HFF-Myc (cell line): ENCODE measurements at regions not wholly inside any gene's neighbourhood (a gene's known extent, or its start where the extent isn't known, plus 50 kb on each side); places are given as distances from the start of the nearest gene placed in this dataset.
A peak's percentile ranks its signal among the peaks of the same experiment; 100 is the strongest.

ENCODE experiments used
- DNase-seq: peaks from one replicate; pipeline ENCODE4 v3.0.0-alpha.2; 2011; ENCODE audit warnings: low read depth; ENCODE audit errors: extremely low read depth
- H3K4me3 ChIP-seq: replicated peaks from 2 replicates; pipeline ENCODE4 v1.5.1; 2011; ENCODE audit warnings: low read depth, mild to moderate bottlenecking, control low read depth, low read length
- TF ChIP-seq, protein P1 (sequence below): IDR thresholded peaks from 2 replicates; pipeline ENCODE4 v1.5.1; 2012; ENCODE audit warnings: mild to moderate bottlenecking, low read depth, low read length, control low read depth; ENCODE audit errors: missing control alignments

DNA sequence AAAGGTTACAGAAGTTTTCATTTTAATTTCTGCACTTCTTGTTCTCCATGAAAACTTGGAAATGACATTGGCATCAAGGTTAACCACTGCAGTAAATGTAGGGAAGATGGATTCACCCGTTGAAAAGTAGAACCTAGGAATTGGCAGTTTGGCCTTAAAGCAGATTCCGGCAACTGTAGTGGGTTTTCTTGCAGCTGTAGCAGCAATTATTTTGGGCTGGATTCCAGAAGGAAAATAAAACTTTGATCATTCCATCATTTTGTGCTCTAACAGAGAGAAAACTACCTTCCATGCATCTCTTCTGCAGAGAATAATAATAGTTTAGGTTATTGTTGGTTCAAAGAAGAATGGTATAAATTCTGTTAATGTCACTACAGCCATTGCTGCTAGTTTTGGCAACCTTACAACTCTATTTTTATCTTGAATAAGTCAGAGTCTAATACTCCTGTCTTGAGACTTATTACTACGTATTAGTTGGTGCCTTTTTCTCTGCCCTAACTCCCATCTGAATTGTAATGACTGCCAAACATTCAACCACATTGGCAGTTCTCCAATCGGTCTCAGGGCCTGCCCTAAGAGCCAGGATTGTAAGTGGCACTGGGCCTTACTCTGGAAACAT, 178.1 kb upstream of the PIEZO2 start:
- DNase-seq = no peak
- TF ChIP-seq, protein P1, sequence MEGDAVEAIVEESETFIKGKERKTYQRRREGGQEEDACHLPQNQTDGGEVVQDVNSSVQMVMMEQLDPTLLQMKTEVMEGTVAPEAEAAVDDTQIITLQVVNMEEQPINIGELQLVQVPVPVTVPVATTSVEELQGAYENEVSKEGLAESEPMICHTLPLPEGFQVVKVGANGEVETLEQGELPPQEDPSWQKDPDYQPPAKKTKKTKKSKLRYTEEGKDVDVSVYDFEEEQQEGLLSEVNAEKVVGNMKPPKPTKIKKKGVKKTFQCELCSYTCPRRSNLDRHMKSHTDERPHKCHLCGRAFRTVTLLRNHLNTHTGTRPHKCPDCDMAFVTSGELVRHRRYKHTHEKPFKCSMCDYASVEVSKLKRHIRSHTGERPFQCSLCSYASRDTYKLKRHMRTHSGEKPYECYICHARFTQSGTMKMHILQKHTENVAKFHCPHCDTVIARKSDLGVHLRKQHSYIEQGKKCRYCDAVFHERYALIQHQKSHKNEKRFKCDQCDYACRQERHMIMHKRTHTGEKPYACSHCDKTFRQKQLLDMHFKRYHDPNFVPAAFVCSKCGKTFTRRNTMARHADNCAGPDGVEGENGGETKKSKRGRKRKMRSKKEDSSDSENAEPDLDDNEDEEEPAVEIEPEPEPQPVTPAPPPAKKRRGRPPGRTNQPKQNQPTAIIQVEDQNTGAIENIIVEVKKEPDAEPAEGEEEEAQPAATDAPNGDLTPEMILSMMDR = no peak
- H3K4me3 ChIP-seq = no peak overlapping the region

DNA sequence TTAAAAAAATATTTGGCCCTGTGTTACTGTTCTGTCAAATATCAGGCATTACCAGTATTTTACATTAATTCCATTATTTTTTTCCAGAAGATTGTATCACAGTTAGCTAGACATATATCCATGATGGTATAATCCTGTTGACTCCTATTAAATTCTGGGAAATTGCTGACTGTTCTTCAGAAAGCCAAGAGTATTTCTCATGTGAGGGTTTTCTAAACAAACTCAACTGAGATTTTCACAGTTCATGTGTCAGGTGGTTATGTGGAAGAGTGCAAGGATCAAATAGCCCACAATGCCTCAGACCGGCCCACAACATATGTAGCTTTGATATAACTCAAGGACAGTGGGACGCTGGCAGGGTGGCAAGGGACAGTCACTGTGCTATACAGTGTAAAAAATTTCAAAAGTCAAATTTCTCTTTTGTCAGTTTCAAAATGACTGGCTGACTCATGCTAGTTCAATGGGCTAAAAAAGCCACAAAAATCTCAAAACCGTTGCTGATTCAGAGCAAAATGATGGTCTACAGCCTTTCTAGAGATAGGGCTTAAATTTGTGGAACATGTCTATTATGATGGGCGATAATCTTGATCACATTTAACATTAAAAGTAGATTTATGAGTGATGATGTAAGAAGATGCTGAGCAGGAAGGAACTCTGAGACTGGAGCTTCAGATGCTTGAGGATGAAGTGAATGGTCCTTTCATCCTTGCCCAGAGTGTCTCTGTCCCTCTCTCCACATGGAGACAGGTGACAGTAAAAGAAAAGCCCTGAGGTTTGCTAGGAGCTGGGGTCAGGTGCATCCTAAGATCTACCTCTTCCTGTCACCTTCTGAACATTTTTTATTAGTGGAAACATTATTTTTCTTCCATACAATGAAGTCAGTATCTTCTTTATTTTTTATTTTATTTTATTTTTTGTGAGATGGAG, 175.8 kb upstream of the PIEZO2 start:
- TF ChIP-seq, protein P1 = no peak
- H3K4me3 ChIP-seq = no peak overlapping the region
- DNase-seq = peak; percentile 71

DNA sequence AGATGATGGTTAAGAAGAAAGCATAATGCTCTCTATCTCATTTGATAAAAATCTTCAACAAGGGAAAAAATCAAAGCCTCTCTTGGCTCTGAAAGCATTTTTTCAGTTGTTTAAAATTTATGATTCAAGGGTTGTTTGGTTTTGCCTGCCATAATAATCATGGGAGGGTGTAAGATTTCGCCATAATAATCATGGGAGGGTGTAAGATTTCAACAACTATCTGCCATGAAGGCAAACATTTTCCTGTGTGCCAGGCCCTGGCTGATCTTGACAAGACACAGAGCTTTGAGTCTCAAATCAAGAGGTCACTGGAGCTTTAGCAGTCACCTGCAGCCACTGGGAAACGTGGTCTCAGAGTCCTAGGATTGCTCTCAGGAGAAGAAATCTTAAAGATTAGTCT, 175.1 kb upstream of the PIEZO2 start:
- TF ChIP-seq, protein P1 = no peak
- no peak overlapping the region for H3K4me3 ChIP-seq
- no peak for DNase-seq

DNA sequence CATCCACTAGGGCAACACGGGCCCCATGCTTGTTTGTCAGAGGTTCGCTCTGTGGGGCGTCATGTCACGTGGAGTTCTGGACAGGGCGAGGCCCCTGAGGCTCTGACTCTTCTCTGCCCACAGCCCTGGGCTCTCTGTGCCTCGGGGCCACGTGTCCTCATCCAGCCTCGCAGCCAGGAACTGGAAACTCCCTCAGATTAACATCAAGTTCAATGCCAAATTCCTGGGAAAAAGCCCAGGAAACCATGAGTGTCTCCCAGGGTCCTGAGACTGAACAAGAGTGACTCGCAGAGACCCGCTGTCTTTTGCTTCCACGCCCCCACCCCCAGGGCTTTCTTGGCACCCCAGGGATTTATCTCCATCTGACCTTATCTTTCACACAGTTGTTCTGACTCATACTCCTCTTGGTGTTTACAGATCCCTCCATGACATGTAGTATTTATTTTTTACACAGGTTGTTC, 174.0 kb upstream of the PIEZO2 start:
- peak; percentile 68 for DNase-seq
- TF ChIP-seq, protein P1 = no peak
- no peak overlapping the region for H3K4me3 ChIP-seq

DNA sequence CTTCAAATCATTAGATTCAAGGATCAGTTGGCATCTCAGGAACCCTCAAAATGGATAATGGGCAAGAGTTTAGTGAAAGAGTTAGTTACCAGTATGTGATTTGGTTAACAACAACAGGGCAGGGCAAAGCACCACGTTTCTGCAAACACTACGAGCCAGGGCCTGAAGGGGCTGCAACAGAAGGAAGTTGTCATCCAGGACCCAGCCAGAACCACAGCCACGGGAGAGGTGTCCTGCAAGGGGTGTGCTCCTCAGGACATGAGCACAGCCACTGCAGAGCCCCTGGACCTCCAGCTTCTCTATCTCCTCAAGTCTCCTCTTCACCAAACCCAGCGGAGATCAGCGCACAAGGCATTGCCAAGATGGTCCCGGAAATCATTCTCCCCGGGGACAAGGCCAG, 173.3 kb upstream of the PIEZO2 start:
- TF ChIP-seq, protein P1 = no peak
- DNase-seq = no peak
- no peak overlapping the region for H3K4me3 ChIP-seq

DNA sequence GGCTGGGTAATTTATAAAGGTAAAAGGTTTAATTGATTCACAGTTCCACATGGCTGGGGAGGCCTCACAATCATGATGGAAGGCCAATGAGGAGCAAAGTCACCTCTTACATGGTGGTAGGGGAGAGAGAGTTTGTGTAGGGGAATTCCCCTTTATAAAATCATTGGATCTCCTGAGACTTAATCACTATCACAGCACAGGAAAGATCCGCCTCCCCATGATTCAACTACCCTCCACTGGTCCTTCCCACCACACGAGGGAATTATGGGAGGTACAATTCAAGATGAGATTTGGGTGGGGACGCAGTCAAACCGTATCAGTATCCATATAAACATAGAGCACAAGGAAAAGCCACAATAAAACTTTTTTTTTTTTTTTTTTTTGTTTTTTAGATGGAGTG, 172.6 kb upstream of the PIEZO2 start:
- TF ChIP-seq, protein P1 = no peak
- no peak overlapping the region for H3K4me3 ChIP-seq
- no peak for DNase-seq
